SK-N-SH treated with all-trans-retinoic acid at 6 μM for 48 hours (cell line): ENCODE measurements at regions not wholly inside any gene's neighbourhood (a gene's known extent, or its start where the extent isn't known, plus 50 kb on each side); places are given as distances from the start of the nearest gene placed in this dataset.

Source experiments
- ATAC-seq: fragments of 200-7000 bp; cut with Tn5 transposase; 3 replicates; pipeline ENCODE4 v1.9.1; 2020; ENCODE audit warnings: mild to moderate bottlenecking, moderate library complexity
- ARNTL ChIP-seq: fragments of 450-650 bp; formaldehyde crosslinking; IDR thresholded peaks from 2 replicates; pipeline ENCODE4 v1.5.0; 2020; ENCODE audit warnings: low read depth, mild to moderate bottlenecking, moderate library complexity, borderline replicate concordance
- BACH2 ChIP-seq: fragments of 250-450 bp; sonication (Bioruptor Pico); IDR thresholded peaks from 2 replicates; pipeline ENCODE4 v1.9.0; 2021; ENCODE audit warnings: mild to moderate bottlenecking, borderline replicate concordance
- CSDC2 ChIP-seq: fragments of 250-450 bp; sonication (Bioruptor Pico); IDR thresholded peaks from 2 replicates; pipeline ENCODE4 v1.5.0; 2020; ENCODE audit warnings: mild to moderate bottlenecking, moderate library complexity
- GLIS3 ChIP-seq: fragments of 250-450 bp; sonication (Bioruptor Pico); IDR thresholded peaks from 2 replicates; pipeline ENCODE4 v1.5.0; 2020; ENCODE audit warnings: mild to moderate bottlenecking, moderate library complexity
- ISL1 ChIP-seq: fragments of 250-450 bp; sonication (Bioruptor Pico); IDR thresholded peaks from 2 replicates; pipeline ENCODE4 v2.1.2; 2022; ENCODE audit warnings: mild to moderate bottlenecking, moderate library complexity
- OSR1 ChIP-seq: fragments of 250-450 bp; sonication (Bioruptor Pico); IDR thresholded peaks from 2 replicates; pipeline ENCODE4 v1.8.0; 2022; ENCODE audit warnings: moderate library complexity, mild to moderate bottlenecking, inconsistent platforms
- PPARA ChIP-seq: fragments of 250-450 bp; sonication (Bioruptor Pico); IDR thresholded peaks from 2 replicates; pipeline ENCODE4 v1.5.0; 2020; ENCODE audit warnings: mild to moderate bottlenecking, borderline replicate concordance
- SNAI2 ChIP-seq: fragments of 250-450 bp; sonication (Bioruptor Pico); IDR thresholded peaks from 2 replicates; pipeline ENCODE4 v1.5.0; 2020; ENCODE audit warnings: mild to moderate bottlenecking, moderate library complexity
- TOX ChIP-seq: fragments of 250-450 bp; sonication (Bioruptor Pico); IDR thresholded peaks from 2 replicates; pipeline ENCODE4 v1.8.0; 2021; ENCODE audit warnings: mild to moderate bottlenecking, moderate library complexity, borderline replicate concordance
- ZC3H10 ChIP-seq: fragments of 250-450 bp; sonication (Bioruptor Pico); IDR thresholded peaks from 2 replicates; pipeline ENCODE4 v1.5.1; 2021; ENCODE audit warnings: mild to moderate bottlenecking, moderate library complexity
- ZFP3 ChIP-seq: fragments of 250-450 bp; sonication (Bioruptor Pico); IDR thresholded peaks from 2 replicates; pipeline ENCODE4 v1.5.0; 2020; ENCODE audit warnings: mild to moderate bottlenecking, moderate library complexity
- ZFP30 ChIP-seq: fragments of 450-650 bp; formaldehyde crosslinking; IDR thresholded peaks from 2 replicates; pipeline ENCODE4 v1.5.0; 2022; ENCODE audit warnings: mild to moderate bottlenecking, moderate library complexity
- ZNF565 ChIP-seq: fragments of 450-650 bp; formaldehyde crosslinking; conservative IDR thresholded peaks from 2 replicates; pipeline ENCODE4 v1.5.0; 2020; ENCODE audit warnings: low read depth, mild to moderate bottlenecking, moderate library complexity
- ZNF70 ChIP-seq: fragments of 450-650 bp; formaldehyde crosslinking; IDR thresholded peaks from 2 replicates; pipeline ENCODE4 v1.5.0; 2020; ENCODE audit warnings: mild to moderate bottlenecking, moderate library complexity
- ZNF8 ChIP-seq: fragments of 450-650 bp; formaldehyde crosslinking; IDR thresholded peaks from 2 replicates; pipeline ENCODE4 v1.5.0; 2020; ENCODE audit warnings: mild to moderate bottlenecking, moderate library complexity
- TF ChIP-seq, protein P1 (sequence below): fragments of 250-450 bp; sonication (Bioruptor Pico); IDR thresholded peaks from 2 replicates; pipeline ENCODE4 v1.8.0; 2020; ENCODE audit warnings: mild to moderate bottlenecking, moderate library complexity, borderline replicate concordance
- TF ChIP-seq, protein P2 (sequence below): fragments of 250-450 bp; sonication (Bioruptor Pico); IDR thresholded peaks from 2 replicates; pipeline ENCODE4 v1.5.0; 2020; ENCODE audit warnings: mild to moderate bottlenecking, moderate library complexity
- TF ChIP-seq, protein P3 (sequence below): fragments of 250-450 bp; sonication (Bioruptor Pico); IDR thresholded peaks from 2 replicates; pipeline ENCODE4 v1.5.1; 2021; ENCODE audit warnings: mild to moderate bottlenecking, moderate library complexity
- TF ChIP-seq, protein P4 (sequence below): fragments of 250-450 bp; sonication (Bioruptor Pico); IDR thresholded peaks from 2 replicates; pipeline ENCODE4 v1.5.1; 2020; ENCODE audit warnings: low read depth, mild to moderate bottlenecking, moderate library complexity
- TF ChIP-seq, protein P5 (sequence below): fragments of 250-450 bp; sonication (Bioruptor Pico); IDR thresholded peaks from 2 replicates; pipeline ENCODE4 v1.8.0; 2021; ENCODE audit warnings: low read depth, mild to moderate bottlenecking, moderate library complexity, borderline replicate concordance

DNA sequence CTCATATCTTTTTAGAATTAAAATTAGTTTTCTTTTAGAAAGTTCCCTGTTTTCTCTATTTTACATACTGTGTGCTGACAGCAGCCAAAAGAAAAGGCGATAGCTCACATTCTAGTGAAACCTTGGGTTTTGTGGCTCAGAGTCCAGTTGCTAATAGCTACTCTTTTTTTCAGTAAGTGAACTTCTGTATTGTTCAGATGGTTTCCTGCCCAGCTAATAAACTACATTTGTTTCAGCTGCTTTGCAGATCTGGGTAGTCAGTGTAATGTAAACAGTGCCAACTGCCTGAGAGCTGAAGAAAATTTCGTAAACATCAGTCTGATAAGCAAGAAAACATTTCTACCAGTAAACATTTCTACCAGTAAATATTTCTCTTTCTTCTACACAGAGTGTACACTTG lies 370.2 kb downstream of the GRIA2 start (continued):
- no peak for TF ChIP-seq ISL1
- TF ChIP-seq ZFP3 (CRISPR knock-in tag), result no peak
- no peak for TF ChIP-seq GLIS3 (CRISPR knock-in tag)
- TF ChIP-seq OSR1, result no peak
- no peak for TF ChIP-seq SNAI2
- no peak for TF ChIP-seq CSDC2 (CRISPR knock-in tag)

DNA sequence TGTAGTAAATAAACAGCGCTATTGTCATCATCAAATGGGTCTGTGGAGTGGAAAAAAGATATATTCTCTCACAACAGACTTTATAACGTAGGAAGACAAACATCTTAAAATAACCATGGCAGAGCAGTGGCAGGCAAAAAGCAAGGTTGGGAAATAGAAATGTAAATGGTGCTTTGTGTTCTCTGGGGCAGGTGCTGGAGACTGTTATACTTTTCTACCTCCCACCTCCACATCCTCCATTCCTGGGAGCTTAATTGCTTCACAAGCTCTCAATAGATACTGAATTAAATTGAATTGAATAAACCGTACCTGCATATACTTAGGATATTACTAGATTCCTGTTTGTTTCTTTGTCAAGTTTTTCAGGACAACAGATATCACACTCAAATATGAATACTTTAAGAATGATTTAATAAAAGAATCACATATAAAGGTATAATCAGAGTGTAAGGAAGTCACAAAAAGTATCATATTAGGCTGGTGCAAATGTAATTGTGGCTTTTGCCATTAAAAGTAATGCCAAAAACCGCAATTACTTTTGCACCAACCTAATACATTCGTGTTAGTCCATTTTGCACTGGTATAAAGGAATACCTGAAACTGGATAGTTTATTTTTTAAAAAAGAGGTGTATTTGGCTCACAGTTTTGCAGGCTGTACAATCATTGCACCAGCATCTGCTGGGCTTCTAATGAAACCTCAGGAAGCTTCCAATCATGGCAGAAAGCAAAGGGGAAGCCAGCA lies 367.3 kb downstream of the GRIA2 start:
- TF ChIP-seq PPARA (CRISPR knock-in tag) (no peak), TOX (CRISPR knock-in tag) (no peak), BACH2 (no peak), ZNF565 (CRISPR knock-in tag) (no peak), ZNF8 (no peak), ZNF70 (CRISPR knock-in tag) (no peak), GLIS3 (CRISPR knock-in tag) (no peak), ZC3H10 (no peak)
- TF ChIP-seq, protein P1, sequence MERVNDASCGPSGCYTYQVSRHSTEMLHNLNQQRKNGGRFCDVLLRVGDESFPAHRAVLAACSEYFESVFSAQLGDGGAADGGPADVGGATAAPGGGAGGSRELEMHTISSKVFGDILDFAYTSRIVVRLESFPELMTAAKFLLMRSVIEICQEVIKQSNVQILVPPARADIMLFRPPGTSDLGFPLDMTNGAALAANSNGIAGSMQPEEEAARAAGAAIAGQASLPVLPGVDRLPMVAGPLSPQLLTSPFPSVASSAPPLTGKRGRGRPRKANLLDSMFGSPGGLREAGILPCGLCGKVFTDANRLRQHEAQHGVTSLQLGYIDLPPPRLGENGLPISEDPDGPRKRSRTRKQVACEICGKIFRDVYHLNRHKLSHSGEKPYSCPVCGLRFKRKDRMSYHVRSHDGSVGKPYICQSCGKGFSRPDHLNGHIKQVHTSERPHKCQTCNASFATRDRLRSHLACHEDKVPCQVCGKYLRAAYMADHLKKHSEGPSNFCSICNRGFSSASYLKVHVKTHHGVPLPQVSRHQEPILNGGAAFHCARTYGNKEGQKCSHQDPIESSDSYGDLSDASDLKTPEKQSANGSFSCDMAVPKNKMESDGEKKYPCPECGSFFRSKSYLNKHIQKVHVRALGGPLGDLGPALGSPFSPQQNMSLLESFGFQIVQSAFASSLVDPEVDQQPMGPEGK (CRISPR knock-in tag), result no peak
- TF ChIP-seq, protein P2, sequence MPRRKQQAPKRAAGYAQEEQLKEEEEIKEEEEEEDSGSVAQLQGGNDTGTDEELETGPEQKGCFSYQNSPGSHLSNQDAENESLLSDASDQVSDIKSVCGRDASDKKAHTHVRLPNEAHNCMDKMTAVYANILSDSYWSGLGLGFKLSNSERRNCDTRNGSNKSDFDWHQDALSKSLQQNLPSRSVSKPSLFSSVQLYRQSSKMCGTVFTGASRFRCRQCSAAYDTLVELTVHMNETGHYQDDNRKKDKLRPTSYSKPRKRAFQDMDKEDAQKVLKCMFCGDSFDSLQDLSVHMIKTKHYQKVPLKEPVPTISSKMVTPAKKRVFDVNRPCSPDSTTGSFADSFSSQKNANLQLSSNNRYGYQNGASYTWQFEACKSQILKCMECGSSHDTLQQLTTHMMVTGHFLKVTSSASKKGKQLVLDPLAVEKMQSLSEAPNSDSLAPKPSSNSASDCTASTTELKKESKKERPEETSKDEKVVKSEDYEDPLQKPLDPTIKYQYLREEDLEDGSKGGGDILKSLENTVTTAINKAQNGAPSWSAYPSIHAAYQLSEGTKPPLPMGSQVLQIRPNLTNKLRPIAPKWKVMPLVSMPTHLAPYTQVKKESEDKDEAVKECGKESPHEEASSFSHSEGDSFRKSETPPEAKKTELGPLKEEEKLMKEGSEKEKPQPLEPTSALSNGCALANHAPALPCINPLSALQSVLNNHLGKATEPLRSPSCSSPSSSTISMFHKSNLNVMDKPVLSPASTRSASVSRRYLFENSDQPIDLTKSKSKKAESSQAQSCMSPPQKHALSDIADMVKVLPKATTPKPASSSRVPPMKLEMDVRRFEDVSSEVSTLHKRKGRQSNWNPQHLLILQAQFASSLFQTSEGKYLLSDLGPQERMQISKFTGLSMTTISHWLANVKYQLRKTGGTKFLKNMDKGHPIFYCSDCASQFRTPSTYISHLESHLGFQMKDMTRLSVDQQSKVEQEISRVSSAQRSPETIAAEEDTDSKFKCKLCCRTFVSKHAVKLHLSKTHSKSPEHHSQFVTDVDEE, result no peak
- TF ChIP-seq, protein P3, sequence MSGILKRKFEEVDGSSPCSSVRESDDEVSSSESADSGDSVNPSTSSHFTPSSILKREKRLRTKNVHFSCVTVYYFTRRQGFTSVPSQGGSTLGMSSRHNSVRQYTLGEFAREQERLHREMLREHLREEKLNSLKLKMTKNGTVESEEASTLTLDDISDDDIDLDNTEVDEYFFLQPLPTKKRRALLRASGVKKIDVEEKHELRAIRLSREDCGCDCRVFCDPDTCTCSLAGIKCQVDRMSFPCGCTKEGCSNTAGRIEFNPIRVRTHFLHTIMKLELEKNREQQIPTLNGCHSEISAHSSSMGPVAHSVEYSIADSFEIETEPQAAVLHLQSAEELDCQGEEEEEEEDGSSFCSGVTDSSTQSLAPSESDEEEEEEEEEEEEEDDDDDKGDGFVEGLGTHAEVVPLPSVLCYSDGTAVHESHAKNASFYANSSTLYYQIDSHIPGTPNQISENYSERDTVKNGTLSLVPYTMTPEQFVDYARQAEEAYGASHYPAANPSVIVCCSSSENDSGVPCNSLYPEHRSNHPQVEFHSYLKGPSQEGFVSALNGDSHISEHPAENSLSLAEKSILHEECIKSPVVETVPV (CRISPR knock-in tag), result no peak
- TF ChIP-seq, protein P4, sequence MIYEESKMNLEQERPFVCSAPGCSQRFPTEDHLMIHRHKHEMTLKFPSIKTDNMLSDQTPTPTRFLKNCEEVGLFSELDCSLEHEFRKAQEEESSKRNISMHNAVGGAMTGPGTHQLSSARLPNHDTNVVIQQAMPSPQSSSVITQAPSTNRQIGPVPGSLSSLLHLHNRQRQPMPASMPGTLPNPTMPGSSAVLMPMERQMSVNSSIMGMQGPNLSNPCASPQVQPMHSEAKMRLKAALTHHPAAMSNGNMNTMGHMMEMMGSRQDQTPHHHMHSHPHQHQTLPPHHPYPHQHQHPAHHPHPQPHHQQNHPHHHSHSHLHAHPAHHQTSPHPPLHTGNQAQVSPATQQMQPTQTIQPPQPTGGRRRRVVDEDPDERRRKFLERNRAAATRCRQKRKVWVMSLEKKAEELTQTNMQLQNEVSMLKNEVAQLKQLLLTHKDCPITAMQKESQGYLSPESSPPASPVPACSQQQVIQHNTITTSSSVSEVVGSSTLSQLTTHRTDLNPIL (CRISPR knock-in tag), result no peak
- ATAC-seq, result no peak

DNA sequence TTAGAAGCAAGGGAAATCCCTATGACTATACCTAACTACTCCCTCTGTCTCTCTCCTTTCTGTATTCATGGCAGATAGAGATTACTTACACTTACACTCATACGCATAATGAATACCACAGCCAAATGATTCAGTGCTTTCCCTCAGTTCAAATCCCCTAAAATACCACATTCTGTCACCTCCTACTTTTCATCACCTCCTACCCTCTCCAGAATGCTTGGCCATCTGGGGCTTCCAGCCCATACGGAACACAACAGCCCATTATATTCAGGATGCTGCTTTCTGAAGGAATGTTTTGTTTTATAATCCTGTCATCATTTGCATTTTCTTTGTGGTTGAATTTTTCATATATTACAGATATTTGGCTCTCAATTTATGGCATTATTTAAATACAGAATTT lies 361.6 kb downstream of the GRIA2 start:
- ATAC-seq, result no peak
- TF ChIP-seq GLIS3 (CRISPR knock-in tag) (no peak), OSR1 (no peak), CSDC2 (CRISPR knock-in tag) (no peak), ARNTL (CRISPR knock-in tag) (no peak), BACH2 (no peak), ZFP30 (no peak), TOX (CRISPR knock-in tag) (no peak)
- TF ChIP-seq, protein P4 (CRISPR knock-in tag), result no peak
- TF ChIP-seq, protein P1 (CRISPR knock-in tag), result no peak
- TF ChIP-seq, protein P3 (CRISPR knock-in tag), result no peak
- TF ChIP-seq, protein P5, sequence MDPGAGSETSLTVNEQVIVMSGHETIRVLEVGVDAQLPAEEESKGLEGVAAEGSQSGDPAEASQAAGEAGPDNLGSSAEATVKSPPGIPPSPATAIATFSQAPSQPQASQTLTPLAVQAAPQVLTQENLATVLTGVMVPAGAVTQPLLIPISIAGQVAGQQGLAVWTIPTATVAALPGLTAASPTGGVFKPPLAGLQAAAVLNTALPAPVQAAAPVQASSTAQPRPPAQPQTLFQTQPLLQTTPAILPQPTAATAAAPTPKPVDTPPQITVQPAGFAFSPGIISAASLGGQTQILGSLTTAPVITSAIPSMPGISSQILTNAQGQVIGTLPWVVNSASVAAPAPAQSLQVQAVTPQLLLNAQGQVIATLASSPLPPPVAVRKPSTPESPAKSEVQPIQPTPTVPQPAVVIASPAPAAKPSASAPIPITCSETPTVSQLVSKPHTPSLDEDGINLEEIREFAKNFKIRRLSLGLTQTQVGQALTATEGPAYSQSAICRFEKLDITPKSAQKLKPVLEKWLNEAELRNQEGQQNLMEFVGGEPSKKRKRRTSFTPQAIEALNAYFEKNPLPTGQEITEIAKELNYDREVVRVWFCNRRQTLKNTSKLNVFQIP (CRISPR knock-in tag), result no peak
